NCI-H128 (cell line): ENCODE measurements at regions not wholly inside any gene's neighbourhood (a gene's known extent, or its start where the extent isn't known, plus 50 kb on each side); places are given as distances from the start of the nearest gene placed in this dataset.

Experiments used
- DNase-seq: peaks from one replicate; lab custom pipeline; 2025; ENCODE audit not compliant: unreplicated experiment; lab: John Stamatoyannopoulos, UW

DNA sequence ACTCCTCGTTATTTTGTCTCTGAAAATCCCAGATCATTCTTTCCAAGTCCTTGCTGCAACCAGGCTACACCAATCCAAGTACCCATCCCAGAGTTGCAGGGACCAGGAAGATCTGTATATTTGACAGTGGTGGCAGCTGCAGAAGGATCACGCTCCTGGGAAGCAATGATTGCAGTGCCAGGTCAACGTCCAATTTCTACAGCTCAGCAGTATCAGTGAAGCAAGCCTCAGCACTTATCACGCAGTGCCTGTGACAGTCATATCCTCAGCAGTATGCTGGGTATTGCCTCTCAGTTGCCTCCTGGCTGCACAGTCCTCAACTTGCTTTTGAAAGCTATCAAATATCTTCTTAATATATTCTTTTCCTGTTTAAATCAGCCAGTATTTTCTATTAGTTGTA is 66.7 kb downstream of the BARHL2 start:
- no peak for DNase-seq

DNA sequence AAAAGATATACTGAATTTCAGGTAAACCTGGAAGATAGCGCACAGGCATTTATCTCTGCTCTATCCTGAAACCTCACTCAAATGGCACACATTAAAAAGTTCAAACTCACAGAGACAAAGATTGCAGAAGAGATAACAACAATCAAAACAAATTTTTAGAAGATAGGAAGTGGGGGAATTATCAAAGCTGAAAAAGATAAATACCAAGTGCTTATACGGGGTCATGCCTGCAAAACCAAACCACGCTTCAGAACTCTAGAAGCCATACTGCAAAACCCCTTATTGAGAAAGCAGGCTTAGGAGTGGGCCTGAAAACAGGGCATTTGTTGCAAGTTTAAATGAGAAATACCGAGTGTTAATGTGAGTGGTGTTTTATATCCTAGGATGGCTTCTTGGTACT is 76.8 kb downstream of the BARHL2 start:
- DNase-seq: no peak

DNA sequence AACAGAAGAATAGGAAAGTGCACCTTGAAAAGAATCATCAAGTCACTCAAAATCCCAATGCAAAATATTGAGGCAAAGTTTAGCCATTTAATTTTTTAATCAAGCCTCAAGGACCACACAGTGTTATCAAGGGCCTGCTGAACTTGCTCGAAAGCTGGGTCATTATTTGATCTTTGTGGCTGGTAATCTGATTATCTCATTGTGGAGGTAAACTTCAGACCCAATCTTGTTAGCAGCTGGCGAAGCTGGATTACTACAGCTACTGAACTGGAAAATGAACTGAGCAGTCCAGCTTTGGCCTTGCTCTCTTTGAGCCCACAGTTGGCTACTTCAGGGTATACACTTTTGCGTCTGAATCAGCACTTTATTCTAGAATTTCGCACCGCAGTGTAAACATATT is 94.4 kb downstream of the BARHL2 start:
- DNase-seq: no peak

DNA sequence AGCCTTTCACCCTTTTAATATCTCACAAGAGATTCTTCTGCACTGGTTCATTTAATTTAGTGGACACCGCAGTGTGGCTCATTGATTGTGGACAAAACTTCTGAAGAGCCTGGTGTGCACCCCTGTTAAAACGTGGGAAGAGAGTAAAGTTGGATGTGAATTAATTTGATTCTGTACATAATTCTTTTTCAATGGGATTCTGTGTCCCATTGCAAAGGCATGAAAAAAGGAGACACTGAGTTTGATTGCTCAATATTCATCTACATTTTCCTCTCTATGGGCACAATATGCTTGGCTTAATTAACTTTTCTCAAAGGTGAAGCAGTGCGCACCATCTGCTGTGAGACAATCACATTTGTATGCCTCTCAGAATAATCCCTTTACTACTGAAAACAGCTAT is 95.1 kb downstream of the BARHL2 start:
- DNase-seq: no peak

DNA sequence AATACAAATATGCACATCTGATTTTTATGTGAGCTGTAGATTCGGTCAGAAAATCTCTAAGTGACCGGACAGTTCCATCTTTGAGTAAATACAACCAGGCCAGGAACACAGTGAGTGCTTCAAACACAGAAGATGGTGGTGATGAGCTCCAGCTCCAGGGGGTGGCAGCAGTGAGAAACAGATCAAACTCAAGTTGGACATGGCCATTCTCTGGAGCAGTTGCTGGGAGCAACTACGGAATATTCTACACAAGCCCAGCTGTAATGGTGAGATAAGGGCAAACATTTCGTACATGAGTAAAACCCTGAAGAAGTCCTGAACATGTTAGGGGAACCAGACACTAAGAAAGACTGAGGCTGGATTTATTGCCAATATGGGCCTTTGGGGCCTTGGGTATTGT is 100.7 kb downstream of the BARHL2 start:
- no peak for DNase-seq

DNA sequence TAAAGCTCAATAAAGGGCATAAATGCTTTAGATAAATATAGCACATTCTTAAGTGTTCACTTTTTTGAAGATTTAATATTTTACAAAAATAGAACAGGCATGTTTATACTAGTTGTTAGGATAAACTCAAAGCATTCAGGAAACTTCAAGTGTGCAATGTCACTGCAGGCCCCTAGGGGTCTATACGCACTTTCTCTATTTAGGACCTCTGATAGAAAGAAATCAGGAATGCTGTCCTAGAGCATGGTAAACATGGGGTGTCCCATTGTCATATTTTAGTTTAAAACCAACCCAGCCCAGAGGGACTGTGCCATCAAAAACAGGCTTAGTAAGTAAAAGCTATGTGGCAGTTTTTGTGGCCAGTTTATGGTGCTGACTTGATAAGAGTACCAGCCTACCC is 102.2 kb downstream of the BARHL2 start:
- no peak for DNase-seq

DNA sequence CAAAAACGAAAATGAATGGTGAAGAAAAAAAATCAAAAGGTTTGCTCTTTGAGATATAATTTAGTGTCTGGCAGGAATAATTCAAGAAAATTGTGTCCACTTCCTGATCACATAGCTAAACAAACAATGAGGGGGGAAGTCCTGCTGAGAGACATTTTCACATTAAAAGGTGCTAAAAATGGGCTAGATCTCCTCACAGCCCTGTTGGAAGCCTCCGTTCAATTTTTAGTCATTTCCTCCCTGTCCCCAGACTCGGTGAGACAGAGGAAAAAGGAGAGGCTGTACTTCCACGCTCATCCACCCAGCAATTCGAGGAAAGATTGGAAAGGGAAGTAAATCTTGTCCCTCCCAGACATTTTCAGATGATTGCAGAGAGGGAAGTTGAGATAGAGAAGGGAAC is 103.7 kb downstream of the BARHL2 start:
- DNase-seq: no peak

DNA sequence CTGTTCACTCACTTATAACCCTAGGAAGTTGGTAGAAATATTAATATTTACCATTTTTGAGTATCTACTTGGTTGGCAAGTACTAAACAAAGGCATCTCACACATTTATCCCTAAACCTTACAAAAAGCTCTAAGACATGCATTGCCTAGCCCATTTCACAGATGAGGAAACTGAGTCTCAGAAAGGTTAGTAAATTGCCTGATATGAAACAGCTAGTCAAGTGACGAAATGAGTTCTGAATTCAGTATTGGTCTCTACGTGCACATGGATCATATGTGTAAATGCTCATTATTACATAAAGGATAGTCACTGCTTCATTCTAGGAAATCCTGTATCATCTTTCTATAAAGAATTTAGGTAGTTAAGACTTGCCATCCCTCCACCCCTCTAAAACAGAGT is 105.1 kb downstream of the BARHL2 start:
- no peak for DNase-seq

DNA sequence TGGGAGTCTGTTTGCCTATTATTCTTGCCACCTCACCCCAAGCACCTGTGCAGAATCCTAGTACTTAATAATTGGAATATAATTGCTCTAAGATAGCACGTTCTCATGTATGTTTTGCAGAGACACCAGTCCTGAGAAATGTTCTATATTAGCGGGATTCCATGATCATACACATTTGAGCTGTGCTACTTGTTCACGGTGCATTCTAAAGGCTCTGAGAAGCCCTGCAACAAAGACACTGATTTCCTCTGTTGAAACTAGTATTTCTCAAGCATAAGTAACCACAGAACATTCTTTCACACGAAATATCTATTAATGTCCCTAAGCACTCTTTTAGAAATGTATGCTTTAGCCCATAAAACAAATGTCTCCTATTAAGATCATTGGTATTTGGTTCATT is 109.4 kb downstream of the BARHL2 start:
- DNase-seq: no peak

DNA sequence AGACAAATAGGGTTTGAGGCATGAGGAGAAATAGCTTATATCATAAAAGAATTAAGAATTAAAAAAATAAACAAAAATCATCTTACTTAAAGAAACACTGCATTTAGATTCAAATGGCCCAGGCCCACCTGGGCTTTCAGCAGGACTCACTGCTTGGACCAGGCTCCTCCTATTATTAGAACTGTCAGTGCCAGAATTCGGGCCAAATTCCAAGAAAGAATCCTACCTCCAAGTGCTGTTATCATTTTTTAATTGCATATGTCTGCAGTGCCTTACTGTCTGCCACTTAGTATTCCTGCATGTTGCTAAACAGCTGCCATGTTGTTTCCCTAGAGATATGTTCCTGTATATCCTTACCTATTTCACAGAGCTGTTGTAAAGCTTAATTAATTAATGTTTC is 112.0 kb downstream of the BARHL2 start:
- no peak for DNase-seq

DNA sequence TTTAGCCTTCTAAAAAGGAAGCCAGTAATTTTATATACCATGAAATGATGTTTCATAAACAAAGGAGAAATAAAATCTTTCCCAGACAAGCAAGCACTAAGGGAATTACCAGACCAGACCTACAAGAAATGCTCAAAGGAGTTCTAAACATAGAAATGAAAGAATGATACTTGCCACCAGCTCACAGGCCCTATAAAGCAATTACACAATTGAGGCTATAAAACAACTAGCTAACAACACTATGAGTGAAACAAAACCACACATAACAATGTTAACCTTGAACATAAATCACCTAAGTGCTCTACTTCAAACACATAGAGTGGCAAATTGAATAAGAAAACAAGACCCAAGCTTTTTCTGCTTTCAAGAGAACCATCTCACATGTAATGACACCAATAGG is 123.8 kb downstream of the BARHL2 start:
- peak; percentile 27 for DNase-seq

DNA sequence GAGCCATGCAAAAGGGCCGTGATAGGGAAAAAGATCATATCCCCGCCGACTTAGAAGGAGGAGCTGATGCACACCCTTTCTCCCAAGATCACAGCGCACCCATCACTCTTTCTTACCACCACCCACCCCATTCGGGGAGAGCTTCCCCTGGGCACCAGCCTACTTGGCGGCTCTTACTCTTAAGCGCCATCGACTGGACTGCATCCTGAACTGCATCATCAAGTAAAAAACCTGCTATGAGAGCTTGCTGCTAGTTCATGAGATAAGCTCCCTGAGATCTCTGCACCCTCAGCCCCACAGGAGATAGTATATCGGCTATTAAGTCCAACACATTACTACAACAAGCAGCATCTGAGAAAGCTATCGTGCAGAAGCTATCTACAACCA is 125.1 kb downstream of the BARHL2 start:
- no peak for DNase-seq

DNA sequence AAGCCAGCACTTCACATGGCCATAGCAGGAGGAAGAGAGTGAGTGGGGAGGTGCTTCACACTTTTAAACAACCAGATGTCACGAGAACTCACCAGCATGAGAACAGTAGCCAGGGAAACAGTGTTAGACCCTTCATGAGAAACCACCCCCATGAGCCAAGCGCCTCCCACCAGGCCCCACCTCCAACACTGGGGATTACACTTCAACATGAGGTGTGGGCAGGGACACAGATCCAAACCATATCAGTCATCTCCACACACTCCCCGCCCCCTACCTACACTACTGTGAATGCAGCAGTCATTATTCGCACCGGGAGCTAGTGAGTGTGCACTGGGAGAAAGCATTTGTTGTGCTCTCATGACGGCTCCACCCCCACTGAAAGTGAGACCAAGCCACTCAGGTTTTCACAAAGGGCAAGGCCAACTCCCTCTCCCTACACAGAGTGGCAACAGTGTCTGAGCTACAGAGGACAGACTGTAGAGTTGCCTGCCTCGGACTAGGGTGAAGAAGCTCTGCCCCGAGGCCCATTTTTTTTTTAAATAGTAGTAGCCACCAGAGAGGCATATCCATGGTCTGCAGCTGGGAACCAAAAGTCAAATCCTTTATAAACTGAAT is 125.6 kb downstream of the BARHL2 start:
- no peak for DNase-seq

DNA sequence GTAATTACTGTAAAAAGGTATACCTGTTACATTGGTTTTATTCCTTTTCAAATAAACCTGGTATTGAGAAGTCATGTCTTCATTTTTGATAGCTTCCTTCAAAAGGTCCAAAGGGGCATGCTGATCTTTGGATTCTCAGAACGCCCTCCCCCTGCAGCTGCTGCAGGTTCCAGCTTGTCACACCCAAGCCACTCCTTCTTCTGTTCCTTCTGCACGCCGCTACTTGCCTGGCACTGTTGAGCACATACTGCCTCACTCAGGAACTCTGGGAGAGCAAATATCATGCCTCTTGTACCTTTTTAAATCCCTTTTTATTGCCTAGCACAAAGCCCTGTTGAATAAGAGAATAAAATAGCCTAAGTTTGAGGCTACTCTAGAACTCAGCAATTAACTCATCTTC is 136.9 kb downstream of the BARHL2 start:
- no peak for DNase-seq

DNA sequence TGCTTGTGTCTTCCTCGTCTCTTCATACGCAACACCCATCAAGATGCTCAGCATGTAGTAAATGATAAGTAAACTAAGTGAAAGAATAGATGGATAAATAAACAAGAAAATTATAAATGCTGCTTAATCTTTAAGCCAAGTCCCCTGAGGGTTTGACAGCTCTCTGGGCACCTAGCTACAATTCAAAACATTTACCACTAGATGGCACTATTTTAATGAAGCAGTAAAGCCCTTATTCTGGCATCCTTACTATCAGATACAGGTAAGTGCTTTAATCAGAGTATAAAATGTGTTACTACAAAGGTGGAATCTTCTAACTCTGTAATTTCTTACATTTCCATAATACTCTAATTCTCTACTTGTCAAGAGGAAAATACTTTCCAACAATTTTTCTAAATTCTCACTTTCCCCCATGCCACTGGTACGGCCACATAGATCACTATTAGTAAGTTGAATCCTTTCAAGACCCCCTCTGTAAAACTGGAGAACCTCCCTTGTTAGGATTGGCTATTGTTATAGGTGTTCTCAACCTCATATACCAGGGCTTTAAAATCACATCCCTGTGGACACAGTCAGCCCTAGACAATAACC is 137.8 kb downstream of the BARHL2 start:
- DNase-seq: peak; percentile 9

DNA sequence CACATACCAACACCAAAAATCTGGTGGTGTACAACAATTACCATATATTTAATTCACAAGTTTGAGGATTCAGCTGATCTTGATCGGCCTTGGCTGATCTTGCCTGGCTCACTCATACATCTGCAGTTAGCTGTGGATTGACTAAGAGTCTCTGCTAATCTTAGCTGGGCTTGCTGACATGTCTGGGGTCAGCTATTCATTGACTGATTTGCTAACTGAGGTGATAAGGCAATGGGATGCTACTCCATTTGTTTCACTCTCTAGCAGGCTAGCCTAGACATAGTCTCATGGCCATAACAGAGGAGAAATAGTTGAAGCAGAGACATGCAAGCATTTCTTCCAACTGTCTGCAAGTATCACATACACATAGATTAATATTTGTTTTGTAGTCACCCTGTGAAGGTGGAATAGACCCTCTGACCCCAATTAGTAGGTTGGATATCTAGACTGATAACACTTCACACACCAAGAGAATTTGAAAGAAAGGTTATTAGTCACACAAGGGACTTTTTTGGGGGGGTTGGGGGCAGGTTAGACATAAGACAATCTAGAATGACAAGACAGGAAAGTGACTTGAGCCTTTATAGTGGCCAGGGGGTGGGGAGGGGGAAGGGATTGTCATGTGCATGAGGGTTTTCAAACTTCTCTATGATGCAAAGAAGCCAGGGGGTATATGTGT is 142.3 kb downstream of the BARHL2 start:
- no peak for DNase-seq

DNA sequence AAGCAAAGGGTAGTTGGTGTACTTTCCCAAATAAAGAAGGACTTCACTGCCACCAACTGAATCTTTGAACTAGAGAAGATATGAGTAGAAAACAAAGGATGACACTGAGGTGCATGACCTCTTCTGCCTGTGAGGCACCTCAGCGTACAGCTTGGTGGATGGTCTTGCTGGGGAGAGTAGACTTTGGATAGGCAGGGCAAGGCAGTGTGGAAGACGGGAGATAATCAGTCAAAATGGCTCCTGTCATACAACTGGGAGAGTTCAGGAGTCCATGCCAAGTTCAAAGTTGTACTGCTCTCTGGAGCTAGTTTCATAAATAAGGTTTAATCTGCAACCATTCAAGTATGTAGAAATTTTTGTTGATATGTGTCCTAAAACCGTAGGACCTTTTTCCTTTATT is 143.4 kb downstream of the BARHL2 start:
- DNase-seq: no peak

DNA sequence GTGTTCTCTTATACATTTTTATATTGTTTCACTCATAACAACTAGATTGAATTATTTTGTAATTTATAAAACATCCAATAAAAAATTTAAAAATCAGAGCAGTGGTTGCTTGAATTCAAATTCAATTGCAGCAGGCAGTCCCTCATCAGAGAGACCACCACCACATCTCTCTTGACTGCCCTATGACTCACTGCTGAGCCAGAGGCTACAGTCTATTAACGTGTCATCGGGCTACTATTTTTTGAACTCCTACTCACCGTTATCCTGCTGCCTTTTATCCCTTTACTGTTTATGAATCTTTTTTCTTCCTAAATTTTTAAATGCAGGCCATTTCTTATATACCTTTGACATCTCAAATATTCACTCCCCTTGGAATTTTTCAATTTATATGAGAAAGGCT is 144.7 kb downstream of the BARHL2 start:
- no peak for DNase-seq

DNA sequence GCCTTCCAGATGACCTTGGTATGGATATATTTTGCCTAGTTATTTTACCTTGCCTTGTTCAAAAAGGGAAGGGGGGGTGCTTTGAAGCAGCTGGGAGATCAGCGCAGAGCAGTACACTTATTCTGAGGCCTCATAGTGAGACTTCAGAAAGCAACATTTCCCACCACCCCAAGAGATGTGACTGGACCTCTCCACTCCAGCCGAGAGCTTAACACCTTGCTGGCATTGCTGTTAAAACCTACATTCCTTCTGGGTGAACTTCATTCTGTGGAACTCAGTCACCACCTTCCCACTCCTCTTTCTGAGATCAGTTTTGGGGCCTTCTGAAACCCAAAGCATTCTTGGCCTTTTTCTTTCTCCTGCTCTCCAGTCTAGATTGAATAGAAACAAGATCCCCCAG is 148.7 kb downstream of the BARHL2 start:
- no peak for DNase-seq

DNA sequence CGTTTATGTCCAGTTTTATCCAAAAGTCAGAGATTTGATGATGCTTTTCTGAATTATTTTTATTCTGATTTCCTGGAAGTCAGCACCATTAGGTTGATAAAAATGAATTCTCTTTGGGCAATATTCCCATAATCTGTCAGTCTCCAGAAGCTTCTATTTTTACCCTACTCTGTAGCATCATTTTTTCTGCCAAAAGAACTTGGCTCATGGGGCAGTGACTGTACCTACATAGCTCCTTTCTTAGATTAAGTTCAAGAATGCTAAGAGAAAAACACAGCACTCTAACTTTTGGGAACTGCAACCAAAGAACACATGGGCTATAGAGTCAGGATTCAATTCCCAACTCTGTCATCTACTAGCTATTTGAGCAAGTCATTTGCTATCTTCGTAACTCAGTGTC is 152.9 kb downstream of the BARHL2 start:
- no peak for DNase-seq

DNA sequence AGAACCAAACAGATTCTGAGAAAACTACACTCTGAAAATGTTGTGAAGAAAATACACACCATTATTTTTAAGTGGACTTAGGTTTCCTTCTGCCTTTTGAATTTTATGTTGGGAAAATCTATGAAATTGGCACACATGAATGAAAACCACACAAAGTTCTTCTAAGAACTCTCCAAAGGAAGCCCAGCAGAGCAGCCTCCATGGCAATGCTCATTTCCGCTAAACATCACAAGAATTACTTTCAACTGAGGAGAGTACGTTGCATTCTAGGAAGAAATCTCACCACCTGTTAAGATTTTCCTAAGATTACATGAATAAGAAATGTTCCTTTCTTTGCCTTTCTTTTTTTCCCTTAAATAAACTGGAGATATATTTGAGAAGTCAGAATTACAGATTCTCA is 154.2 kb downstream of the BARHL2 start:
- no peak for DNase-seq

DNA sequence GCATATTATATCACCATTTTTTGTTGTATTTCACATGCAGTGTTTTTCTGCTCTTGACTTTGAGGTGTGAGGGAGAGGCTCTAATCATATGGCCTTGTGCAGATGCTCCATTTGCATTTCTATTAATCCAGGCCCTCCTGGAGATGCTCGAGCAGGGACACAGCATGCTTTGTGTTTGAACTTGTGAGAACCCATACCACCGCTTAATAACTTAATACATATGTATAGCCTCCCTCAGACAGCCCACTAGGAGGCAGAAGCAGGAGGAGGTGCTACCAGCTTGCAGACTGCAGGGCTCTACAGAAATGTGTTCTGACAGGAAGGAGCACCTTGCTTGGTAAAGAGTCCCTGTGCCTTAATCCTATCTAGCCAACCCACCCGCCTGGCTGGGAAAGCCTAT is 155.2 kb downstream of the BARHL2 start:
- no peak for DNase-seq
